Stimulated activated CD4-positive, alpha-beta T cell treated with anti-CD3 and anti-CD28 coated beads, TNF-alpha, amount 100 ng/mL, for 1 hour (primary cell): ENCODE measurements at regions not wholly inside any gene's neighbourhood (a gene's known extent, or its start where the extent isn't known, plus 50 kb on each side); places are given as distances from the start of the nearest gene placed in this dataset.

ENCODE experiments used
- DNase-seq, 3 donors: peaks; one replicate each; pipeline ENCODE4 v3.0.0-alpha.2; 2020; ENCODE audit warnings: low read depth in 3 of 3, low spot score in 1 of 3

DNA sequence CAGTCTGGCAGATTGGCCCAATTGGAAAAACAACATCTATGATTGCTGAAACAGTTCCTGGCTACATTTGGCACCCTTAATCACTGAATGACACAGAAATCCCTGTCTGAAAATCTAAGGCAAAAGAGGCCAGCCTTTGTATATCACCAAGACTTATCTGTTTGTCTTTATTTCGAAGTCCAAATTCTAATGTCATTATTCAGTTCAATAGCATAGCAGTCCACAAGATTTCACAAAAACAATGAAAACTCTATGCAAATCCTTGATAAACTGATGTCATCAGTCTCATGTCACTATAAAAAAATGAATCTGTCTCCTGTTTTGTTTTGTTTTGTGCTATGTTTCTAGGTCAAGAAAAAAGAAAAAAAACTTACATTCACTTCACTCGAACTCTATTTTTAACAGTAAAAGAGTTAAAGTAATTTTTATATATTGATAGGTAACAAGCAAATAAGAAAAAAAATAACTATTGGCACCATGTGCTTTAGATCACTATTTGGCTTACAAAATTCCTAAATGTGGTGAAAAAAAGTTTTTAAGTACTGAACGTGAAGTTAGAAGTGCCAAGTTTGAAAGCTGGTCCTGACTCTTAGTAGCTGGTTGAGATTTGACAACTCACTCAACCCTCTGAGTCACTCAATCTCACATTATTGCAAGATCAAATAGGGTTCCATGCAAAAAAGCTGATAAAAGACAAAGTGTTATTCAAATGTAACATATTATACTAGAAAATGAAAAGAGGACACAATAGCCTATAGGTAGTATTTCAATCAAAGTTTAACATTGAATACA, 359.3 kb downstream of the IRS1 start:
- no peak for DNase-seq

GRCh38 chr2:226439337-226439736, 360.3 kb downstream of the IRS1 start:
- no peak for DNase-seq

DNA sequence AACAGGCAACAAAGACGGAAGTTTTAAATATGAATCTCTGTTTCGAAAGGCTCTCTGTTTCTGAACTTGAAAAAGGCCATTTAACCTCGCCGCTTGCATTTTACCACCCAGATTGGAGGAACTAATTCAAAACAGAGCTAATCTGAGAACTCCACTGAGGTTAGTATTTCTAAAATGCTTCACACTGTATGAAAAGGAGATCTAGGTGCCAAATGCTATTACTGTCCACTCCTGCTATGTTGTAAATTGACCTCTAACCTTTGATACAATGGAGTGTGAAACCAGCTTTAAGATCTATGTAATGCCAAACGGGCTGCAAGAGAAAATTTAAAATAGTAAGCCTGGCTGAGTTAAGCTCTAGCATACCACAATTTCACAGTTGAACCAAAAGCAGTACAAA, 364.5 kb downstream of the IRS1 start:
- DNase-seq, result no peak

GRCh38 chr2:226434702-226435101, 364.9 kb downstream of the IRS1 start:
- DNase-seq, result no peak

- DNase-seq, result no peak
Observed at GRCh38 chr2:226431288-226431948, 368.2 kb downstream of the IRS1 start.

GRCh38 chr2:226429476-226429875, 370.1 kb downstream of the IRS1 start:
- no peak for DNase-seq

- no peak for DNase-seq
Observed at GRCh38 chr2:226427538-226428307, 371.9 kb downstream of the IRS1 start.

GRCh38 chr2:226426292-226426736, 373.3 kb downstream of the IRS1 start:
- no peak for DNase-seq

DNA sequence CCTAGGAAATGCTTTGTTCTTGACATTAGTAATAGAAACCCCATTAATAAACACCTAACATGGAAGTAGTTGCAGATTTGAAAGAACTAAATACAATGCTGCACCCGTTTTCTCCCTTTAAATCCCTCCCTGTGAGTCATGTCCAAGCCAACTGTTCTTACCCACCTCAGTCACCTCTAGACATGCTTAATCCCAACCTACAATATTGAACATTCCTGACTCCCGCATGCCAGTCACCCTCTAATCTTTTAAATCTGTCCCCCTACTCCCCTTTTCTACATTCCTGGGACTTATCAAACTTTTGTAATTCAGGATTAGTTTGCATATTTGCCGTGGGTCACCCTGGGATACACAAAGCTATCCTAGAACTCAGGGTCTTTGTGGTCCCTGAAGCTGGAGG, 374.6 kb downstream of the IRS1 start:
- no peak for DNase-seq

GRCh38 chr2:226423498-226423960, 376.1 kb downstream of the IRS1 start:
- DNase-seq, result peak in 2 of 3 donors; percentile 0 to 12

GRCh38 chr2:226420646-226421045, 379.0 kb downstream of the IRS1 start:
- no peak for DNase-seq

DNA sequence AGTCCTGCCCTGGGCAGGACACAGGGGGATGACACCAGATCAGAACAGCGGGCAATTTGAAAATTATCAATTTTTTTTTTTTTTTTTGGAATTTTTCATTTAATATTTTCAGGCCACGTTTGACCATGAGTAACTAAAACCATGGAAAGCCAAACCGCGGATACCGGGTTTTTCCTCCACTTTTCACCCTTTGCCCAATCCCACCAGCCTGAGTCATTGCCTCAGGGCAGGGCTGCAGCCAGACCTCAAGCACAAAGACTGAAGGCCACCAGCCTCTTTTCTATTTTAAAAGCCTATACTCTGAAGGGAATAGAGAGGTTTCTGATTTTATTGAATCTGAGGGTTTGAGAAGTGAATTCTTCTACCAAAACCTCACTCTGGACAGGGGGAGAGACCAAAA, 381.1 kb downstream of the IRS1 start:
- DNase-seq, result no peak

GRCh38 chr2:226414335-226414734, 385.3 kb downstream of the IRS1 start:
- DNase-seq, result no peak

GRCh38 chr2:226413498-226414130, 386.0 kb downstream of the IRS1 start:
- no peak for DNase-seq

GRCh38 chr2:226411727-226412360, 387.8 kb downstream of the IRS1 start:
- DNase-seq, result no peak

- DNase-seq, result no peak
Observed at GRCh38 chr2:226411205-226411604, 388.4 kb downstream of the IRS1 start.

DNA sequence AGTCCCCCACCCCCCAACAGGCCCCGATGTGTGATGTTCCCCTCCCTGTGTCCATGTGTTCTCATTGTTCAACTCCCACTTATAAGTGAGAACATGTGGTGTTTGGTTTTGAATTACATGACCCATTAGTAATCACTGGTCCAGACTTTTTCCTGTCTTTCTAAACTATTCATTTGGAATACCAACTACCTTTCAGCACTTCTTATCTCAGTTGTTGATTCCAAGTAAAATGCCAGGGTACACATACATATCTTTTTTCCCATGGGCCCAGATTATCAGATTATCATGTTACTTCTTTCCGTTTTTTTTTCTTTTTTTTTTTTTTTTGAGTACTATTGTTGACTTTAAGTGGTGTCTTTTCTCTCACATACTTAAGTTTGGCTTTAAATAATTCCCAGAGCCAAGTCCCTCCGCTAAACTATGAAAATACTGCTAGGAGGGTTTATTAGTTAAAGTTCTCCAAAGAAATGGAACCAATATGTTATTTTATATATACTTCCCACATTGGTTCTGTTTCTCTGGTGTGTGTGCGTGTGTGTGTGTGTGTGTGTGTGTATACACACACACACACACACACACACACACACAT, 389.3 kb downstream of the IRS1 start:
- DNase-seq, result no peak

GRCh38 chr2:226409134-226409533, 390.5 kb downstream of the IRS1 start:
- no peak for DNase-seq

DNA sequence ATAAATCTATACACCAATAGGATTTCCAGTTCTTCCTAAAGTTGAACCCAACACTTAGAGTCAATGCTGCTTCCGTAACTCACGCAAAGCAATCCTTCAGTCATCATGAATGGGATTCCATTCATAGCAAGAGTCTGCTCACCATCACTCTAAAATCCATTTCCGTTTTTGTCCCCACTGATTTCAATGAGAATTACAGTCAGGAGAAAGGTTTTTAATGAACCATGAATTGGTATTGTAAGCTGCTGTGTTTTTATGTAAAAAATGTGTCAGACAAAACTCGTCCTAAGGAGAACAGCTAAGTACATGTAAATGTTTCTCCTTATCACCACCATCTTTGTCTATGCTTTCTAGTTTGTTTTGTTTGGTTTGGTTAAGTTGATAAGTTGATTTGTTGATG, 391.5 kb downstream of the IRS1 start:
- no peak for DNase-seq

GRCh38 chr2:226407135-226407534, 392.5 kb downstream of the IRS1 start:
- DNase-seq, result no peak
